Prostate gland (tissue), 2 donors: ENCODE measurements at regions not wholly inside any gene's neighbourhood (a gene's known extent, or its start where the extent isn't known, plus 50 kb on each side); places are given as distances from the start of the nearest gene placed in this dataset.
"Not testable (repeated sequence)": the region's sequence is repeated elsewhere in the genome, so short reads cannot be mapped to it uniquely, and the experiment has no call there.

Source experiments
- DNase-seq: peaks from one replicate; pipeline ENCODE4 v3.0.0-alpha.2; 2019; ENCODE audit warnings: low spot score
- H3K27ac ChIP-seq, 2 donors: fragments of 200-600 bp; sonication (generic); 2 replicates each; pipeline ENCODE4 v1.5.1; 2017 to 2019
- H3K27me3 ChIP-seq: fragments of 200-600 bp; sonication (generic); replicated peaks from 2 replicates; pipeline ENCODE4 v1.5.1; 2019; ENCODE audit not compliant: insufficient read depth
- H3K36me3 ChIP-seq, 2 donors: fragments of 200-600 bp; sonication (generic); 1 replicate in 1 of 2; 2 replicates in 1 of 2; pipeline versions ENCODE4 v1.5.1 to v1.8.1; 2017 to 2019
- H3K4me1 ChIP-seq: fragments of 200-600 bp; sonication (generic); replicated peaks from 2 replicates; pipeline ENCODE4 v1.5.1; 2019
- H3K4me3 ChIP-seq, 2 donors: fragments of 200-600 bp; sonication (generic); 2 replicates each; pipeline ENCODE4 v1.5.1; 2017 to 2019
- H3K9me3 ChIP-seq: fragments of 200-600 bp; sonication (generic); 2 replicates; pipeline ENCODE4 v1.5.1; 2017
- WGBS: methylation state at CpG from one replicate; pipeline ENCODE4 v1.1.5; 2018; 5-methylcytosine and 5-hydroxymethylcytosine counted together
- intact Hi-C: fragments of 100-400 bp; cut with DNase I; formaldehyde crosslinking; loops from one replicate; pipeline ENCODE4 v1.14.2; 2022

GRCh38 chr2:90295036-90295750 lies 1603.7 kb downstream of the RPIA start:
- intact Hi-C loops, H3K27ac ChIP-seq, H3K9me3 ChIP-seq, H3K36me3 ChIP-seq, DNase-seq, H3K4me1 ChIP-seq, H3K27me3 ChIP-seq, H3K4me3 ChIP-seq: not testable (repeated sequence)
- 88% methylated on average over 16 of the region's 17 CpGs for WGBS

GRCh38 chr2:90296484-90296777 lies 1605.0 kb downstream of the RPIA start:
- H3K27me3 ChIP-seq, H3K4me1 ChIP-seq, intact Hi-C loops, H3K4me3 ChIP-seq, H3K36me3 ChIP-seq, DNase-seq, H3K27ac ChIP-seq, H3K9me3 ChIP-seq: not testable (repeated sequence)

GRCh38 chr2:90297701-90298100 lies 1606.2 kb downstream of the RPIA start:
- H3K36me3 ChIP-seq, H3K4me1 ChIP-seq, H3K4me3 ChIP-seq, intact Hi-C loops, H3K27ac ChIP-seq, H3K27me3 ChIP-seq, H3K9me3 ChIP-seq, DNase-seq: not testable (repeated sequence)
- whole genome bisulfite sequencing = 90% methylated on average over 2 of the region's 2 CpGs

GRCh38 chr2:90298126-90298755 lies 1606.8 kb downstream of the RPIA start:
- H3K36me3 ChIP-seq, DNase-seq, H3K4me3 ChIP-seq, intact Hi-C loops, H3K27me3 ChIP-seq, H3K9me3 ChIP-seq, H3K27ac ChIP-seq, H3K4me1 ChIP-seq: not testable (repeated sequence)
- 100% methylated on average over 1 of the region's 1 CpG for WGBS

- intact Hi-C loops, H3K27ac ChIP-seq, DNase-seq, H3K36me3 ChIP-seq, H3K27me3 ChIP-seq, H3K4me3 ChIP-seq, H3K9me3 ChIP-seq, H3K4me1 ChIP-seq: not testable (repeated sequence)
- WGBS = 66% methylated on average over 2 of the region's 5 CpGs
Observed at GRCh38 chr2:90298983-90299382, 1607.5 kb downstream of the RPIA start.

GRCh38 chr2:90322982-90323381 lies 1631.5 kb downstream of the RPIA start:
- intact Hi-C loops, H3K4me3 ChIP-seq, DNase-seq, H3K9me3 ChIP-seq, H3K27ac ChIP-seq, H3K4me1 ChIP-seq, H3K27me3 ChIP-seq, H3K36me3 ChIP-seq: not testable (repeated sequence)
- WGBS = 3% methylated on average over 28 of the region's 29 CpGs

GRCh38 chr2:90323612-90324558 lies 1632.4 kb downstream of the RPIA start:
- H3K27ac ChIP-seq, DNase-seq, H3K27me3 ChIP-seq, H3K4me1 ChIP-seq, H3K9me3 ChIP-seq, intact Hi-C loops, H3K36me3 ChIP-seq: not testable (repeated sequence)
- 2% methylated on average over 39 of the region's 134 CpGs for WGBS
- H3K4me3 ChIP-seq = peak overlapping the region in 1 of 2 donors; percentile 20

- H3K4me3 ChIP-seq = peak overlapping the region in 1 of 2 donors; percentile 20
- H3K9me3 ChIP-seq, DNase-seq, H3K4me1 ChIP-seq, H3K27me3 ChIP-seq, H3K36me3 ChIP-seq, H3K27ac ChIP-seq, intact Hi-C loops: not testable (repeated sequence)
- WGBS = 0% methylated on average over 27 of the region's 59 CpGs
Observed at GRCh38 chr2:90324672-90325071, 1633.2 kb downstream of the RPIA start.

GRCh38 chr2:90325796-90326353 lies 1634.4 kb downstream of the RPIA start:
- H3K27me3 ChIP-seq, DNase-seq, intact Hi-C loops, H3K4me3 ChIP-seq, H3K36me3 ChIP-seq, H3K4me1 ChIP-seq, H3K27ac ChIP-seq, H3K9me3 ChIP-seq: not testable (repeated sequence)
- WGBS = 1% methylated on average over 29 of the region's 74 CpGs

- H3K4me3 ChIP-seq = not testable (repeated sequence)
Observed at GRCh38 chr2:90355546-90355945, 1664.1 kb downstream of the RPIA start.

GRCh38 chr2:90359344-90359743 lies 1667.9 kb downstream of the RPIA start:
- H3K36me3 ChIP-seq, H3K9me3 ChIP-seq, intact Hi-C loops, H3K4me3 ChIP-seq, H3K4me1 ChIP-seq, DNase-seq, H3K27me3 ChIP-seq, H3K27ac ChIP-seq: not testable (repeated sequence)
- WGBS = 68% methylated on average over 9 of the region's 15 CpGs

More at GRCh38 chr2:90355546-90355945, 1664.1 kb downstream of the RPIA start:
- H3K9me3 ChIP-seq, H3K27me3 ChIP-seq, H3K36me3 ChIP-seq, H3K4me1 ChIP-seq, intact Hi-C loops, DNase-seq, H3K27ac ChIP-seq: not testable (repeated sequence)
- WGBS = 91% methylated on average over 4 of the region's 9 CpGs
